GM20000 (cell line): ENCODE measurements at regions not wholly inside any gene's neighbourhood (a gene's known extent, or its start where the extent isn't known, plus 50 kb on each side); places are given as distances from the start of the nearest gene placed in this dataset.
"Not testable (repeated sequence)": the region's sequence is repeated elsewhere in the genome, so short reads cannot be mapped to it uniquely, and the experiment has no call there.

ENCODE experiments used
- DNase-seq: peaks from one replicate; pipeline ENCODE4 v3.0.0; 2012; ENCODE audit warnings: low spot score
- TF ChIP-seq, protein P1 (sequence below): IDR thresholded peaks from 2 replicates; pipeline ENCODE4 v1.5.1; 2012; ENCODE audit warnings: mild to moderate bottlenecking, control low read depth; ENCODE audit errors: extremely low read depth, missing control alignments

DNA sequence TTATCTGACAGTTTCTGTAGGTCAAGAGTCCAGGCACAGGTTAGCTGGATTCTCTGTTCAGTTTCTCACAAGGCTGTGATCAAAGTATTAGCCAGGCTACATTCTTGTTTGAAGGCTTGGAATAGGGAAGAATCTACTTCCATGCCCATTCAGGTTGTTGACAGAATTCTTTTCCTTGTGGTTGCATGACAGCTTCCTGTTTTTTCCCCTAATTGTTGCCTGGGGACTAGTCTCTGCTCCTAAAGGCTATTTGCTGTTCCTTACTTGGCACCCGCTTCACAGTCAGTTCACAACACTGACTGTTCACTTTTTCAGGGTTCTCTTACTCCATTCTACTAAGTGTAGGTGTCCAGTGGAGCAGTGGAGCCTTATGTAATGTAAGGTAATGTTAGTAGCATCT lies 115.4 kb upstream of the GBE1 start:
- no peak for DNase-seq
- TF ChIP-seq, protein P1, sequence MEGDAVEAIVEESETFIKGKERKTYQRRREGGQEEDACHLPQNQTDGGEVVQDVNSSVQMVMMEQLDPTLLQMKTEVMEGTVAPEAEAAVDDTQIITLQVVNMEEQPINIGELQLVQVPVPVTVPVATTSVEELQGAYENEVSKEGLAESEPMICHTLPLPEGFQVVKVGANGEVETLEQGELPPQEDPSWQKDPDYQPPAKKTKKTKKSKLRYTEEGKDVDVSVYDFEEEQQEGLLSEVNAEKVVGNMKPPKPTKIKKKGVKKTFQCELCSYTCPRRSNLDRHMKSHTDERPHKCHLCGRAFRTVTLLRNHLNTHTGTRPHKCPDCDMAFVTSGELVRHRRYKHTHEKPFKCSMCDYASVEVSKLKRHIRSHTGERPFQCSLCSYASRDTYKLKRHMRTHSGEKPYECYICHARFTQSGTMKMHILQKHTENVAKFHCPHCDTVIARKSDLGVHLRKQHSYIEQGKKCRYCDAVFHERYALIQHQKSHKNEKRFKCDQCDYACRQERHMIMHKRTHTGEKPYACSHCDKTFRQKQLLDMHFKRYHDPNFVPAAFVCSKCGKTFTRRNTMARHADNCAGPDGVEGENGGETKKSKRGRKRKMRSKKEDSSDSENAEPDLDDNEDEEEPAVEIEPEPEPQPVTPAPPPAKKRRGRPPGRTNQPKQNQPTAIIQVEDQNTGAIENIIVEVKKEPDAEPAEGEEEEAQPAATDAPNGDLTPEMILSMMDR, result no peak

DNA sequence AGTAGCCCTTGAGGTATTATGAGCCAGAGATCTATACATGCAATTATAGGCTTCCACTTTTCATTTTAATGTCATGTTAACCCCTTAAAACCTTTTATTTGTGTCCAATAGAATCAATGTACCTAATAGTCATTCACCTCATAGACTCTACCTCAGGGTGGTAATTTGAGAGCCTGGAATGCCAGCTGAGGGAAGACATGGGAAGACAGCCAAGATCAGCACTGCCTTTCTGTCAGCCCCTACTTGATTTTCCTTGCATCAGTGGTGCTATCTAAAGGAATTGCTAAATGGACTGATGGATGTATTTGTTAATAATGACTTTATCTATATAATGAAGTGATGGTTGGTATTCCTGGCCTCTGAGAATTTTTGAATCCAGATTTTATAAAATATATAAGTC lies 113.3 kb upstream of the GBE1 start:
- no peak for DNase-seq
- TF ChIP-seq, protein P1, result no peak

DNA sequence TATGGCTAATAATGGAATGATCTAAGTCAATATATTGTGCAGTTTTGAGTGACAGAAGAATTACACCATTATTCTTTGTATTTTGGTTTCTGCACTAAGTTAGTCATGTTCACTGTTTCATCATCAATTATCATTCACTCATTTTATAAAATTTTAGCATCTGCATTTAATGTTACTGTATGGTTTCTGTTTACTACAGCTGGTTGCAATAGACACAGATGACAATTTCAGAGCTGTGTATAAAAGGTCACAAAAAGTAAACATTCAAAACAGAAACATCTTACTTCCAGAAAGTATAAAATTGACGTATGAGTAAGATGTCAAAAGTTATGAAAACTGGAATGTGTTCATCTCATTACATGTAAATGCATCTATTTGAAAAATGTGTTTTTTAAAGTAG lies 111.1 kb upstream of the GBE1 start:
- no peak for DNase-seq
- TF ChIP-seq, protein P1, result no peak

DNA sequence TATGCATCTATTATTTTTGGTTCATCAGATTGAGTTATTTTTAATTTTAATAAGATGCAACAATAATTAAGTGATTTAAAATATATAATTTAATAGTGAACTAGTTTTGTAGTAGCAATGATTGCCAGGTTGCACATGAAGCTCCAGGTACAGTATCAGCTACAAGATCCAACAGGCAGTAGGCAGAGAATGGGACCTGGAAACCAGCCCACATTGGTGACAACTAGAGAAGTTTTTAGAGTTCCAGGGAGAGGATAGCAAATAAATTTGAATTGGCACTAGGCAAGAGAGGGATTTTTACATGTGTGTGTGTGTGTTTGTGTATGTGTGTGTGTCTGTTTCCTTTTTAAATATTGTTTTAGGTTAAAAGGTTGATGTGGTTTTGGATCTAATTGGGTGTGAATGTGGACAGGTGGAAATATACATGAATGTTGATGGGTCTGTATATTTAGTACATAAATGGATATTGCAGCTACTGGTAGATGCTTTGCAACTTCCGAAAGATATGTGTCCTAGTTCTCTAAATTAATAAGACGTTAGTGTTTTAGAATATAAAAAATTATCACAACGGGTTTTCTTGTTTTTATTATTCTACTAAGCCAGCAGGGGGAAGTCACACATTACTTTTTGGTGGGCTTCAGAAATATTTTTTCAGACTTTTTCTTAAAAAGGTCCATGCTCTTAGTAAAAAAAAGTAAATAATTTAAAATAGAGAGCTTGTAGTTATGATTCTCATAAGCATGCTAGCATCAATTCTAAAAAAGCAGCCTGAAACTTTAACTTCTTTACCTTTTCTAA lies 110.1 kb upstream of the GBE1 start:
- no peak for DNase-seq

DNA sequence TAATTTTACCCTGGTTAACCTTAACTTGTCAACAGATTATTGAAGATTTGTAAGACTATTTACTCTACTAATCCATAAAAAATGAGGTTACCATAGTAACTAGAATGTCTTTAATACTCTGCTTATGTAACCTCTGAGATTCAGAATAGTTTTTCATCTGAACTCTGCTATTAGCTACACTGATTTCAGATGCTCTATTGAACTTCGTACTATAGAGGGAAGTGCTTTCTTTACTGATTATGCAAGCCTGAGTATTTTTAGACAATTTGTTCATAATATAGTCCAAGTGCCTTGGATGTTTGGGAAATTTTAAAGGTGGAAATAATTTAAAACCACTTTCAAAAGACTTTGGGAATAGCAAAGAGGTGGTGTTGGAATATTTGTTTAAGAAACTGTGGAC lies 107.9 kb upstream of the GBE1 start:
- TF ChIP-seq, protein P1, result no peak
- no peak for DNase-seq

More for the DNA sequence above, 110.1 kb upstream of the GBE1 start:
- TF ChIP-seq, protein P1, result no peak

DNA sequence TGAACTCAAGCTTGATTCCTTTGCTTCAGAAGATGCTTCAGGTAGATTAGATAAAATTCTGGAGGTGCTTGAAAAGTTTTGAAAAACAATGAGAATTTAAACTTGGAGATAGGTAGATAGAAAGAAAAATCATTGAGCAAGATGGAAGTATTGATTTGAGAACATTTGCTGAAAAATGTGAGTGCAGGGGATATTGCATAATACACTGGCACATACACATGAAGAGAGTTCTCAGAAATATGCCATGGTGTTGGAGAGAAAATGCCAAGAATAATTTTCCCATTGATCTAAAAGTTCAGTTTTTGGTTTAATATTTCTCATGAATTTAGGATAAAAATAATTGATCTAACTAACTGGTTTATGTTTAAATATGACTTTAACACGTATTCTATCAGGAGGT lies 107.2 kb upstream of the GBE1 start:
- DNase-seq, result no peak
- TF ChIP-seq, protein P1, result no peak

DNA sequence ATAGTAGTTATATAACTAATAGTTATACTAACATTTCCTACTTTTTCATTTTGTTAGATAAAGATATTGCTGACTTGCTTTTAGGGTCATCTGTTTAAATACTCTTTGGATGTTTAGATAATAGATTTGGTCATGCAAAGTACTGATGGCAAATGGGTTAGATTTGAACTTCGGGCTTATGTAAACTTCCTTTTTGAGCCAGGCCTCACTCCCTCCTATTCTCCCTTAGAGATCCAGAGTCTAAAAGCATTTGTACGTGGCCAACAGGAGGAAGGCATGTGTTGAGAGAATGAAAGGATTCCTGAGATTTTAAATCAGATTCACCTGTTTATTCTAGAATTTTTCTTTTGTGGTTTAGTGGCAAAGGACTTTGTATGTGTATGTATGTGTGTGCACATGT lies 106.4 kb upstream of the GBE1 start:
- DNase-seq, result no peak
- TF ChIP-seq, protein P1, result no peak

DNA sequence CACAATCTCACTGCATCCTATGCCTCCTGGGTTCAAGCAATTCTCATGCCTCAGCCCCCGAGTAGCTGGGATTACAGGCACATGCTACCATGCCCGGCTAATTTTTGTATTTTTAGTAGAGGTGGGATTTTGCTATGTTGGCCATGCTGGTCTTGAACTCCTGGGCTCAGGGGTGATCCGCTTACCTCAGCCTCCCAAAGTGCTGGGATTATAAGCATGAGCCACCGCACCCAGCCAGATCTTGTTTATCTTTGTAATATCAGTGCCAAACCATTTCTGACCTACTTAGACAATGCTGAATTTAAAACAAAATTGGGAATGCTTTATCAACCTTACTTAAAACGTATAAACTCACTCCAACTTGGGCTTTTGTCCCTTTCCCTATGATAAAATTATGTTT lies 103.7 kb upstream of the GBE1 start:
- not testable (repeated sequence) for DNase-seq
